OCI-LY3 (cell line): ENCODE measurements at regions not wholly inside any gene's neighbourhood (a gene's known extent, or its start where the extent isn't known, plus 50 kb on each side); places are given as distances from the start of the nearest gene placed in this dataset.

Experiments
- EZH2phosphoT487 ChIP-seq: fragments of 200-600 bp; shearing (Covaris generic); IDR thresholded peaks from 2 replicates; pipeline ENCODE4 v1.6.1; 2018; ENCODE audit warnings: antibody characterized with exemption, mixed run types, low read depth
- TF ChIP-seq, protein P1 (sequence below): fragments of 200-600, 300-600 bp; sonication (generic); IDR thresholded peaks from 2 replicates; pipeline ENCODE4 v1.5.1; 2014; ENCODE audit warnings: antibody characterized with exemption, low read length, low read depth

DNA sequence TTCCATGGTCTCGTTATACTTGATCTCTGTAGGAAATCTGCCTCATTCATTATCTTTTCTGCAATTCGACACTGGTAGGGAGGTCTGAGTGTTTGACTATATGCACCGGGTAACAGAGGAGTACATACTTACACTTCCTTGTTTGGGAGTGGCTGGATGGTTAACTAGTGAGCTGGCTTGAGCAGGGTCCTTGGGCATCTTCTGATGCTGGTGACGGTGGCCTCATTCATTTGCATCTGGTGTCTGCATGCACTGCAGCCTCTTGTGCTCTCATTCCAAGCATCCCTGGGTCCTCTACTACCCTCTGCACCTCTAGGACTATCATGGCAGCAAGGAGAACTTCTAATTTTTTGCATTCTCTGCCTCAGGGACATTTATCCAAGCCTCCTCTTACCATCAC, 100.0 kb upstream of the TCF4 start:
- TF ChIP-seq, protein P1, sequence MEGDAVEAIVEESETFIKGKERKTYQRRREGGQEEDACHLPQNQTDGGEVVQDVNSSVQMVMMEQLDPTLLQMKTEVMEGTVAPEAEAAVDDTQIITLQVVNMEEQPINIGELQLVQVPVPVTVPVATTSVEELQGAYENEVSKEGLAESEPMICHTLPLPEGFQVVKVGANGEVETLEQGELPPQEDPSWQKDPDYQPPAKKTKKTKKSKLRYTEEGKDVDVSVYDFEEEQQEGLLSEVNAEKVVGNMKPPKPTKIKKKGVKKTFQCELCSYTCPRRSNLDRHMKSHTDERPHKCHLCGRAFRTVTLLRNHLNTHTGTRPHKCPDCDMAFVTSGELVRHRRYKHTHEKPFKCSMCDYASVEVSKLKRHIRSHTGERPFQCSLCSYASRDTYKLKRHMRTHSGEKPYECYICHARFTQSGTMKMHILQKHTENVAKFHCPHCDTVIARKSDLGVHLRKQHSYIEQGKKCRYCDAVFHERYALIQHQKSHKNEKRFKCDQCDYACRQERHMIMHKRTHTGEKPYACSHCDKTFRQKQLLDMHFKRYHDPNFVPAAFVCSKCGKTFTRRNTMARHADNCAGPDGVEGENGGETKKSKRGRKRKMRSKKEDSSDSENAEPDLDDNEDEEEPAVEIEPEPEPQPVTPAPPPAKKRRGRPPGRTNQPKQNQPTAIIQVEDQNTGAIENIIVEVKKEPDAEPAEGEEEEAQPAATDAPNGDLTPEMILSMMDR = no peak
- no peak for TF ChIP-seq EZH2phosphoT487
